ENCODE measurements at regions not wholly inside any gene's neighbourhood (a gene's known extent, or its start where the extent isn't known, plus 50 kb on each side); places are given as distances from the start of the nearest gene placed in this dataset.
A peak's percentile ranks its signal among the peaks of the same experiment; 100 is the strongest.

- H3K36me3 ChIP-seq (ENCODE audit: insufficient read depth, low read length): no peaks in the 10 kb centered on the region
- no peak overlapping the region for H3K4me3 ChIP-seq (ENCODE audit: low read length, poor library complexity, severe bottlenecking)
- H3F3A ChIP-seq (ENCODE audit: low read depth): no peaks in the 10 kb centered on the region
- H3K4me1 ChIP-seq (ENCODE audit: insufficient read depth, low read length, poor library complexity, severe bottlenecking): peaks cover 41% of the 10 kb centered on the region
- H3K9me3 ChIP-seq (ENCODE audit: insufficient read depth, low read depth, low read length): peaks cover 13% of the 10 kb centered on the region
- TF ChIP-seq CTCF (conservative IDR thresholded peaks at IDR 0.05; ENCODE audit: low read length) (no peak), EZH2phosphoT487 (IDR thresholded peaks at IDR 0.05; ENCODE audit: borderline replicate concordance) (no peak)
- no peaks in the 10 kb centered on the region for H3K9me2 ChIP-seq (replicated peaks; ENCODE audit: low read depth, low read length)
- H3K27me3 ChIP-seq (ENCODE audit: insufficient read depth, low read length, poor library complexity, severe bottlenecking): no peaks in the 10 kb centered on the region
- 0 out of 2 replicates have a peak overlapping the region, but pooled peaks have one; percentile 6 for H2AFZ ChIP-seq (ENCODE audit: low read length)
- H3K79me2 ChIP-seq (ENCODE audit: insufficient read depth, low read length): no peaks in the 10 kb centered on the region
- no peak overlapping the region for H3K9ac ChIP-seq (ENCODE audit: low read depth, low read length, poor library complexity, severe bottlenecking)
- no peaks in the 10 kb centered on the region for H4K20me1 ChIP-seq (ENCODE audit: insufficient read depth, low read length, poor library complexity, severe bottlenecking)
- no peak overlapping the region for H3K4me2 ChIP-seq (ENCODE audit: low read depth, low read length, poor library complexity, severe bottlenecking)
Measured at GRCh38 chr4:152117520-152117919, 356.7 kb upstream of the GATB start.

GRCh38 chr4:152117054-152117453, 356.2 kb upstream of the GATB start:
- Histone ChIP-seq H3F3A (ENCODE audit: low read depth) (no peaks in the 10 kb centered on the region), H3K4me3 (ENCODE audit: low read length, poor library complexity, severe bottlenecking) (no peak overlapping the region), H3K9me2 (replicated peaks; ENCODE audit: low read depth, low read length) (no peaks in the 10 kb centered on the region), H3K79me2 (ENCODE audit: insufficient read depth, low read length) (no peaks in the 10 kb centered on the region), H3K27me3 (ENCODE audit: insufficient read depth, low read length, poor library complexity, severe bottlenecking) (no peaks in the 10 kb centered on the region), H3K4me1 (ENCODE audit: insufficient read depth, low read length, poor library complexity, severe bottlenecking) (peaks cover 46% of the 10 kb centered on the region), H4K20me1 (ENCODE audit: insufficient read depth, low read length, poor library complexity, severe bottlenecking) (no peaks in the 10 kb centered on the region), H2AFZ (ENCODE audit: low read length) (no peak overlapping the region), H3K9me3 (ENCODE audit: insufficient read depth, low read depth, low read length) (peaks cover 9% of the 10 kb centered on the region), H3K9ac (ENCODE audit: low read depth, low read length, poor library complexity, severe bottlenecking) (no peak overlapping the region), H3K36me3 (ENCODE audit: insufficient read depth, low read length) (no peaks in the 10 kb centered on the region), H3K4me2 (ENCODE audit: low read depth, low read length, poor library complexity, severe bottlenecking) (no peak overlapping the region)
- TF ChIP-seq CTCF (conservative IDR thresholded peaks at IDR 0.05; ENCODE audit: low read length) (no peak), EZH2phosphoT487 (IDR thresholded peaks at IDR 0.05; ENCODE audit: borderline replicate concordance) (no peak)

- no peak overlapping the region for H3K4me2 ChIP-seq (ENCODE audit: low read depth, low read length, poor library complexity, severe bottlenecking)
Measured at GRCh38 chr4:152115794-152116193, 355.0 kb upstream of the GATB start.

More at GRCh38 chr4:152115794-152116193, 355.0 kb upstream of the GATB start:
- Histone ChIP-seq H3K9ac (ENCODE audit: low read depth, low read length, poor library complexity, severe bottlenecking) (no peak overlapping the region), H3K36me3 (ENCODE audit: insufficient read depth, low read length) (no peaks in the 10 kb centered on the region), H3K4me1 (ENCODE audit: insufficient read depth, low read length, poor library complexity, severe bottlenecking) (peaks cover 52% of the 10 kb centered on the region), H3K79me2 (ENCODE audit: insufficient read depth, low read length) (no peaks in the 10 kb centered on the region), H3K9me2 (replicated peaks; ENCODE audit: low read depth, low read length) (no peaks in the 10 kb centered on the region), H3K4me3 (ENCODE audit: low read length, poor library complexity, severe bottlenecking) (no peak overlapping the region), H4K20me1 (ENCODE audit: insufficient read depth, low read length, poor library complexity, severe bottlenecking) (no peaks in the 10 kb centered on the region), H2AFZ (ENCODE audit: low read length) (peak overlapping the region; percentile 64), H3F3A (ENCODE audit: low read depth) (no peaks in the 10 kb centered on the region), H3K9me3 (ENCODE audit: insufficient read depth, low read depth, low read length) (no peaks in the 10 kb centered on the region), H3K27me3 (ENCODE audit: insufficient read depth, low read length, poor library complexity, severe bottlenecking) (no peaks in the 10 kb centered on the region)
- TF ChIP-seq EZH2phosphoT487 (IDR thresholded peaks at IDR 0.05; ENCODE audit: borderline replicate concordance): no peak
- TF ChIP-seq CTCF (conservative IDR thresholded peaks at IDR 0.05; ENCODE audit: low read length): no peak

Data from Loucy (cell line).